C4-2B (cell line): ENCODE measurements at regions not wholly inside any gene's neighbourhood (a gene's known extent, or its start where the extent isn't known, plus 50 kb on each side); places are given as distances from the start of the nearest gene placed in this dataset.

Experiments used
- CTCF ChIP-seq: fragments of 450-650 bp; conservative IDR thresholded peaks from 2 replicates; pipeline ENCODE4 v1.5.1; 2017; ENCODE audit warnings: mild to moderate bottlenecking
- ZFX ChIP-seq: fragments of 450-650 bp; IDR thresholded peaks from 2 replicates; pipeline ENCODE4 v1.6.1; 2017

- TF ChIP-seq CTCF (no peak), ZFX (no peak)
Observed at GRCh38 chr9:19689328-19690101, 99.3 kb downstream of the SLC24A2 start.
